Esophagus mucosa (tissue), 1 donor: ENCODE measurements at regions not wholly inside any gene's neighbourhood (a gene's known extent, or its start where the extent isn't known, plus 50 kb on each side); places are given as distances from the start of the nearest gene placed in this dataset.

Experiments used
- ATAC-seq: fragments of 200-7000 bp; cut with Tn5 transposase; one replicate; pipeline ENCODE4 v1.9.1; 2020
- donor health status: DM: yes; HTN: yes; CAD: no.

- ATAC-seq, result no peak
Observed at GRCh38 chr2:217055624-217056023, 195.8 kb upstream of the TNP1 start.

- no peak for ATAC-seq
Observed at GRCh38 chr2:217054791-217055190, 194.9 kb upstream of the TNP1 start.

GRCh38 chr2:217052856-217053577, 193.2 kb upstream of the TNP1 start:
- ATAC-seq, result no peak

GRCh38 chr2:217051416-217051815, 191.6 kb upstream of the TNP1 start:
- no peak for ATAC-seq

- ATAC-seq, result no peak
Observed at GRCh38 chr2:217049956-217050355, 190.1 kb upstream of the TNP1 start.

- ATAC-seq, result no peak
Observed at GRCh38 chr2:217049422-217049821, 189.6 kb upstream of the TNP1 start.

GRCh38 chr2:217048730-217049129, 188.9 kb upstream of the TNP1 start:
- no peak for ATAC-seq

- ATAC-seq, result no peak
Observed at GRCh38 chr2:217047631-217048030, 187.8 kb upstream of the TNP1 start.

- ATAC-seq, result no peak
Observed at GRCh38 chr2:217047209-217047608, 187.3 kb upstream of the TNP1 start.

- ATAC-seq, result no peak
Observed at GRCh38 chr2:217045700-217046475, 186.0 kb upstream of the TNP1 start.

- no peak for ATAC-seq
Observed at GRCh38 chr2:217040099-217040498, 180.2 kb upstream of the TNP1 start.

GRCh38 chr2:217038001-217038400, 178.1 kb upstream of the TNP1 start:
- no peak for ATAC-seq

- no peak for ATAC-seq
Observed at GRCh38 chr2:217037353-217037752, 177.5 kb upstream of the TNP1 start.

- peak; percentile 62 for ATAC-seq
Observed at GRCh38 chr2:217035967-217036366, 176.1 kb upstream of the TNP1 start.

- no peak for ATAC-seq
Observed at GRCh38 chr2:217033186-217033585, 173.3 kb upstream of the TNP1 start.

- ATAC-seq, result no peak
Observed at GRCh38 chr2:217031445-217031844, 171.6 kb upstream of the TNP1 start.

- ATAC-seq, result no peak
Observed at GRCh38 chr2:217030081-217030480, 170.2 kb upstream of the TNP1 start.

- no peak for ATAC-seq
Observed at GRCh38 chr2:217028128-217028527, 168.3 kb upstream of the TNP1 start.

GRCh38 chr2:217027414-217027813, 167.6 kb upstream of the TNP1 start:
- ATAC-seq, result no peak

- no peak for ATAC-seq
Observed at GRCh38 chr2:217026569-217026968, 166.7 kb upstream of the TNP1 start.

- ATAC-seq, result no peak
Observed at GRCh38 chr2:217026161-217026560, 166.3 kb upstream of the TNP1 start.

GRCh38 chr2:217023611-217024010, 163.7 kb upstream of the TNP1 start:
- ATAC-seq, result peak; percentile 85

GRCh38 chr2:217017456-217018252, 157.8 kb upstream of the TNP1 start:
- no peak for ATAC-seq
